Fibroblast of mammary gland (primary cell): ENCODE measurements at regions not wholly inside any gene's neighbourhood (a gene's known extent, or its start where the extent isn't known, plus 50 kb on each side); places are given as distances from the start of the nearest gene placed in this dataset.

Source experiments
- DNase-seq: peaks from one replicate; pipeline ENCODE4 v3.0.0-alpha.2; 2010; ENCODE audit warnings: low read depth
- H3K4me3 ChIP-seq: 2 replicates; pipeline ENCODE4 v1.5.1; 2011; ENCODE audit warnings: low read depth, mild to moderate bottlenecking, low read length, moderate library complexity; ENCODE audit not compliant: control insufficient read depth
- CTCF ChIP-seq: conservative IDR thresholded peaks from 2 replicates; pipeline ENCODE4 v1.5.1; 2011; ENCODE audit warnings: low read depth, low read length, inconsistent platforms; ENCODE audit not compliant: control insufficient read depth, insufficient read depth

- TF ChIP-seq CTCF, result no peak
- no peak for DNase-seq
- no peak overlapping the region for H3K4me3 ChIP-seq
Measured at GRCh38 chr1:218049641-218050040, 235.5 kb upstream of the RRP15 start.

- DNase-seq, result no peak
- H3K4me3 ChIP-seq, result no peak overlapping the region
- TF ChIP-seq CTCF, result no peak
Measured at GRCh38 chr1:218058730-218059129, 226.4 kb upstream of the RRP15 start.

- no peak for TF ChIP-seq CTCF
- no peak overlapping the region for H3K4me3 ChIP-seq
- DNase-seq, result no peak
Measured at GRCh38 chr1:218064426-218064825, 220.7 kb upstream of the RRP15 start.

- no peak for TF ChIP-seq CTCF
- H3K4me3 ChIP-seq, result no peak overlapping the region
- DNase-seq, result no peak
Measured at GRCh38 chr1:218066332-218066731, 218.8 kb upstream of the RRP15 start.

- DNase-seq, result no peak
- H3K4me3 ChIP-seq, result no peak overlapping the region
- TF ChIP-seq CTCF, result no peak
Measured at GRCh38 chr1:218068241-218068640, 216.9 kb upstream of the RRP15 start.

- no peak overlapping the region for H3K4me3 ChIP-seq
- no peak for DNase-seq
- TF ChIP-seq CTCF, result no peak
Measured at GRCh38 chr1:218069180-218069579, 215.9 kb upstream of the RRP15 start.

GRCh38 chr1:218073062-218073461, 212.0 kb upstream of the RRP15 start:
- no peak overlapping the region for H3K4me3 ChIP-seq
- TF ChIP-seq CTCF, result no peak
- no peak for DNase-seq
